ENCODE measurements at regions not wholly inside any gene's neighbourhood (a gene's known extent, or its start where the extent isn't known, plus 50 kb on each side); places are given as distances from the start of the nearest gene placed in this dataset.

- no peak for TF ChIP-seq CTCF (IDR thresholded peaks at IDR 0.05; ENCODE audit: insufficient read depth, low read depth, low read length, missing control alignments)
- no peak overlapping the region for H3K4me3 ChIP-seq (ENCODE audit: low read depth, low read length)
- no peak for DNase-seq (ENCODE audit: low read depth)
These were observed 98.7 kb downstream of the MED10 start for GRCh38 chr5:6279607-6280006.

DNA sequence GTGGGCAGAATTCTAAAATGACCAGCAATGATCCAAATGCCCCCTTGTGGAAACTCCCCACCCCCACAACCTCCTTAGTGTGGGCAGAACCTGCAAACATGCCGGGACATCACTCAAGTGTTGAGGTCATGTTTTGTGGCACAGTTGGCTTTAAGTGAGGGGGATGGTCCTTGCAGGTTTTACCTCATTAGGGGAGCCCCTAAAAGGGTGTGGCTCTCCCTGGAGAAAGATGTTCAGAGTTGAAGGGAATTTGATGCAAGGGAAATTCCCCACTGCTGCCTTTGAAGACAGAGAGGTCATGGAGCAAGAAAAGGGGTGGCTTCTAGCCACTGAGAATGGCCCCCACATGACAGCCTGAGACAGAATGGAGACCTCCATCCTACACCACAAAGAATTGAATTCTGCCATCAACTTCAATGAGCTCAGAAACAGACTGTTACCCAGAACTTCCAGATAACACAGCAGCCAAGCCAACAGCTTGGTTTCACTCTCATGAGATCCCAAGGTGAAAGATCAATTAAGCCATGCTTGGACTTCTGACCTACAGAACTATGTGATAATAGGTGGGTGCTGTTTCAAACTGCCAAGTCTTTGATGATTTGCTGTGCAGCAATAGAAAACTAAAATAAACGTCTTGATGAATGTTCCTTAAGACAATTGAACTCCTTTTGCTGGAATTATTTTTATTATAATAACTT is 103.4 kb downstream of the MED10 start:
- no peak overlapping the region for H3K4me3 ChIP-seq (ENCODE audit: low read depth, low read length)
- TF ChIP-seq CTCF (IDR thresholded peaks at IDR 0.05; ENCODE audit: insufficient read depth, low read depth, low read length, missing control alignments): no peak
- peak; percentile 45 for DNase-seq (ENCODE audit: low read depth)

DNA sequence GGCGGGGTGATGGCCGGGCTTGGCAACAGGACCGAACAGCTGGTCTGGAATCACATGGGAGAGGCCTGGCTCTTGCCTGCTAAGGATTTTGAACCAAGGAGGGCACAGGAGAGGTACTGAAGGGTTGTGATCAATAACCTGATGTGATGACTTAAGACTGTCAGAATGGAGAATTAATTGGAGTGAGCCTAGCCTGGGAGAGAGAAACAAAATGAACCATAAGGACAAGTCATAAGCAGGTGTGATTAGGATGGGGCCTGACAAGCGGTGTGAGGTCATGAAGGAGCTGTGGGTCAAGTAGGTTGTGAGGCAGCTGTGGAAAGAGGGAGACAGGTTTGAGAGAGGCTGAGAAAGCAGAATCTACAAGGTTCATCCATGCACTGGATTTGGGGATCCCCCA is 104.6 kb downstream of the MED10 start:
- TF ChIP-seq CTCF (IDR thresholded peaks at IDR 0.05; ENCODE audit: insufficient read depth, low read depth, low read length, missing control alignments): no peak
- H3K4me3 ChIP-seq (ENCODE audit: low read depth, low read length): no peak overlapping the region
- DNase-seq (ENCODE audit: low read depth): no peak

GRCh38 chr5:6273090-6273735 is 105.1 kb downstream of the MED10 start:
- DNase-seq (ENCODE audit: low read depth): peak; percentile 61
- TF ChIP-seq CTCF (IDR thresholded peaks at IDR 0.05; ENCODE audit: insufficient read depth, low read depth, low read length, missing control alignments): no peak
- no peak overlapping the region for H3K4me3 ChIP-seq (ENCODE audit: low read depth, low read length)

GRCh38 chr5:6269925-6270324 is 108.4 kb downstream of the MED10 start:
- no peak for DNase-seq (ENCODE audit: low read depth)
- H3K4me3 ChIP-seq (ENCODE audit: low read depth, low read length): no peak overlapping the region
- TF ChIP-seq CTCF (IDR thresholded peaks at IDR 0.05; ENCODE audit: insufficient read depth, low read depth, low read length, missing control alignments): no peak

- DNase-seq (ENCODE audit: low read depth): no peak
- H3K4me3 ChIP-seq (ENCODE audit: low read depth, low read length): no peak overlapping the region
- no peak for TF ChIP-seq CTCF (IDR thresholded peaks at IDR 0.05; ENCODE audit: insufficient read depth, low read depth, low read length, missing control alignments)
These were observed 111.6 kb downstream of the MED10 start for GRCh38 chr5:6266671-6267197.
